HG02938 (cell line): ENCODE measurements at regions not wholly inside any gene's neighbourhood (a gene's known extent, or its start where the extent isn't known, plus 50 kb on each side); places are given as distances from the start of the nearest gene placed in this dataset.

Experiments
- ATAC-seq: cut with Tn5 transposase; IDR thresholded peaks from one replicate; pipeline ENCODE4 v1.9.1; 2021; ENCODE audit warnings: mild to moderate bottlenecking, moderate library complexity; ENCODE audit not compliant: unreplicated experiment

- no peak for ATAC-seq
Observed at GRCh38 chr5:81914696-81915095, 57.1 kb upstream of the ATG10 start.

GRCh38 chr5:81912933-81913332 lies 58.9 kb upstream of the ATG10 start:
- ATAC-seq = no peak

- ATAC-seq = peak; percentile 58
Observed at GRCh38 chr5:81909677-81910076, 62.1 kb upstream of the ATG10 start.

GRCh38 chr5:81908771-81909170 lies 63.1 kb upstream of the ATG10 start:
- ATAC-seq = no peak

GRCh38 chr5:81908044-81908443 lies 63.8 kb upstream of the ATG10 start:
- ATAC-seq = no peak

- no peak for ATAC-seq
Observed at GRCh38 chr5:81907012-81907635, 64.7 kb upstream of the ATG10 start.

GRCh38 chr5:81906086-81906485 lies 65.7 kb upstream of the ATG10 start:
- no peak for ATAC-seq

GRCh38 chr5:81904861-81905260 lies 67.0 kb upstream of the ATG10 start:
- ATAC-seq = no peak

- ATAC-seq = no peak
Observed at GRCh38 chr5:81904166-81904565, 67.7 kb upstream of the ATG10 start.

- ATAC-seq = no peak
Observed at GRCh38 chr5:81901586-81901985, 70.2 kb upstream of the ATG10 start.

- ATAC-seq = no peak
Observed at GRCh38 chr5:81899123-81899522, 72.7 kb upstream of the ATG10 start.

GRCh38 chr5:81898403-81898802 lies 73.4 kb upstream of the ATG10 start:
- ATAC-seq = no peak

- ATAC-seq = no peak
Observed at GRCh38 chr5:81896764-81897163, 75.1 kb upstream of the ATG10 start.

- no peak for ATAC-seq
Observed at GRCh38 chr5:81895307-81895706, 76.5 kb upstream of the ATG10 start.

GRCh38 chr5:81893961-81894360 lies 77.9 kb upstream of the ATG10 start:
- ATAC-seq = no peak

- no peak for ATAC-seq
Observed at GRCh38 chr5:81884871-81885270, 87.0 kb upstream of the ATG10 start.

- ATAC-seq = no peak
Observed at GRCh38 chr5:81883371-81883770, 88.5 kb upstream of the ATG10 start.

- ATAC-seq = no peak
Observed at GRCh38 chr5:81881595-81881994, 90.2 kb upstream of the ATG10 start.

GRCh38 chr5:81879936-81880335 lies 91.9 kb upstream of the ATG10 start:
- no peak for ATAC-seq

GRCh38 chr5:81878333-81878732 lies 93.5 kb upstream of the ATG10 start:
- ATAC-seq = no peak

- no peak for ATAC-seq
Observed at GRCh38 chr5:81866994-81867393, 104.8 kb upstream of the ATG10 start.

GRCh38 chr5:81860778-81861177 lies 109.9 kb upstream of the SSBP2 start:
- no peak for ATAC-seq

GRCh38 chr5:81859624-81860023 lies 108.7 kb upstream of the SSBP2 start:
- ATAC-seq = no peak
